WERI-Rb-1 (cell line): ENCODE measurements at regions not wholly inside any gene's neighbourhood (a gene's known extent, or its start where the extent isn't known, plus 50 kb on each side); places are given as distances from the start of the nearest gene placed in this dataset.

Source experiments
- DNase-seq: peaks from one replicate; pipeline ENCODE4 v3.0.0-alpha.2; 2020
- H3K27ac ChIP-seq: fragments of 250-450 bp; sonication (Bioruptor Pico); 2 replicates; pipeline ENCODE4 v1.5.1; 2020; ENCODE audit warnings: mild to moderate bottlenecking, moderate library complexity
- H3K27me3 ChIP-seq: fragments of 250-450 bp; sonication (Bioruptor Pico); 2 replicates; pipeline ENCODE4 v1.5.1; 2021; ENCODE audit warnings: mild to moderate bottlenecking, low read depth, moderate library complexity; ENCODE audit not compliant: insufficient read depth, severe bottlenecking
- H3K36me3 ChIP-seq: fragments of 250-450 bp; sonication (Bioruptor Pico); 2 replicates; pipeline ENCODE4 v1.5.1; 2020; ENCODE audit warnings: mild to moderate bottlenecking, moderate library complexity
- H3K4me3 ChIP-seq: 2 replicates; pipeline ENCODE4 v1.5.1; 2011; ENCODE audit warnings: low read depth, mild to moderate bottlenecking, control low read depth, low read length
- H3K9me3 ChIP-seq: fragments of 250-450 bp; sonication (Bioruptor Pico); 2 replicates; pipeline ENCODE4 v1.5.1; 2021; ENCODE audit warnings: mild to moderate bottlenecking, moderate library complexity; ENCODE audit not compliant: severe bottlenecking
- CTCF ChIP-seq: IDR thresholded peaks from 2 replicates; pipeline ENCODE4 v1.5.1; 2011; ENCODE audit warnings: low read depth, mild to moderate bottlenecking, control low read depth, inconsistent platforms, low read length

GRCh38 chr5:3010301-3010952, 258.9 kb upstream of the IRX2 start:
- TF ChIP-seq CTCF, result no peak
- Histone ChIP-seq H3K36me3 (no peaks in the 10 kb centered on the region), H3K9me3 (peaks cover 2% of the 10 kb centered on the region), H3K4me3 (no peak overlapping the region), H3K27me3 (peaks cover 88% of the 10 kb centered on the region), H3K27ac (no peak overlapping the region)
- DNase-seq, result no peak

DNA sequence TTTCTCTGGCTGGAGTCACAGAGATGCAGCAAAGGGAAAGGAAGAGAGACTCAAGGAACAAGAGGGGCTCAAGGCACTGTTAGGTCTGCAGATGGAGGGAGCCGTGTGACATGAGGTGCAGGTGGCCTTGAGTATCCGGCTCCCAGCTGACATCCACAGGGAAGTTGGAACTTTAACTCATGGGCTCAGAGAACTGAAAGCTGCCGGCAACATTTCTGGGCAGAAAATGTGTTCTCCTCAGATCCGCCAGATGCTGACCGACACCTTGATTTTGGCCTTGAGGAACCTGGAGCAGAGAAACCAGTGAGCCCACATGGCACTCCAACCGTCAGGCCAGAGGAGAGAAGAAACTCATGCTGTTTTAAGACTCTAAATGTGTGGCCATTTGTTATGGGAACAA, 258.1 kb upstream of the IRX2 start:
- H3K27me3 ChIP-seq, result peaks cover 93% of the 10 kb centered on the region
- H3K36me3 ChIP-seq, result no peaks in the 10 kb centered on the region
- DNase-seq, result no peak
- peaks cover 2% of the 10 kb centered on the region for H3K9me3 ChIP-seq
- no peak for TF ChIP-seq CTCF
- no peak overlapping the region for H3K27ac ChIP-seq
- H3K4me3 ChIP-seq, result no peak overlapping the region

- TF ChIP-seq CTCF, result no peak
- peaks cover 99% of the 10 kb centered on the region for H3K27me3 ChIP-seq
- no peak overlapping the region for H3K4me3 ChIP-seq
- H3K9me3 ChIP-seq, result peaks cover 2% of the 10 kb centered on the region
- no peak for DNase-seq
- H3K36me3 ChIP-seq, result no peaks in the 10 kb centered on the region
- H3K27ac ChIP-seq, result no peak overlapping the region
Observed at GRCh38 chr5:3007577-3007976, 256.1 kb upstream of the IRX2 start.

- no peak for DNase-seq
- Histone ChIP-seq H3K27ac (no peak overlapping the region), H3K27me3 (peaks cover 99% of the 10 kb centered on the region), H3K9me3 (peaks cover 6% of the 10 kb centered on the region), H3K4me3 (no peak overlapping the region), H3K36me3 (no peaks in the 10 kb centered on the region)
- no peak for TF ChIP-seq CTCF
Observed at GRCh38 chr5:3006961-3007551, 255.6 kb upstream of the IRX2 start.

DNA sequence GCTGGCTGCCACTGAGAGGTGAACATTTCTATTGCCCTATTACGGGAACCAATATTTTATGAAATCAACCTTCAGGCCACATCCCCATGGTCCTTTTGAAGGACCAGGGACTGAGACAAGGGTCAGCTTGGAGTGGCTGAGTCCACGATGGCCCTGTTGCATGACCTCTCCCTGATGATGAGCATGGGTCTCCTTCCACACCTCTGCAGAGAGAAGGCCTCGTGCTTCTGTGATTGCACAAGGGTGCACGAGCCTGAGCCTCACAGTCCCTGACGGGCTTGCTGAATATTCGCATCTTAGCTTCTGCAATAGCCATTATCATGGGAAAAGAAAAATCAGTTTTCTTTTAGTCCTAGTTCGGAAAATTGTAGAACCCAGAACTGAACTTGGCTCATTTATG, 255.0 kb upstream of the IRX2 start:
- Histone ChIP-seq H3K4me3 (no peak overlapping the region), H3K27me3 (peaks cover 99% of the 10 kb centered on the region), H3K9me3 (peaks cover 12% of the 10 kb centered on the region), H3K36me3 (no peaks in the 10 kb centered on the region), H3K27ac (no peak overlapping the region)
- TF ChIP-seq CTCF, result no peak
- DNase-seq, result no peak
